Activated T-cell treated with anti-CD3 and anti-CD28 coated beads, Interleukin-2, amount 50 U/mL, for 24 hours (primary cell): ENCODE measurements at regions not wholly inside any gene's neighbourhood (a gene's known extent, or its start where the extent isn't known, plus 50 kb on each side); places are given as distances from the start of the nearest gene placed in this dataset.
"Not testable (repeated sequence)": the region's sequence is repeated elsewhere in the genome, so short reads cannot be mapped to it uniquely, and the experiment has no call there.

ENCODE experiments used
- DNase-seq: peaks from one replicate; pipeline ENCODE4 v3.0.0-alpha.2; 2020
- H3K27ac Mint-ChIP-seq: 2 replicates; pipeline ENCODE4 v1.8.0; 2020; ENCODE audit warnings: mild to moderate bottlenecking, mixed read lengths
- H3K27me3 Mint-ChIP-seq: 2 replicates; pipeline ENCODE4 v1.8.0; 2020; ENCODE audit warnings: mixed read lengths
- H3K36me3 Mint-ChIP-seq: 2 replicates; pipeline ENCODE4 v1.8.0; 2020; ENCODE audit warnings: low read depth, mixed read lengths
- H3K4me1 Mint-ChIP-seq: 2 replicates; pipeline ENCODE4 v1.8.0; 2020; ENCODE audit warnings: low read depth, mixed read lengths
- H3K4me3 Mint-ChIP-seq: 2 replicates; pipeline ENCODE4 v1.8.0; 2020; ENCODE audit warnings: mild to moderate bottlenecking, moderate library complexity, mixed read lengths
- H3K9me3 Mint-ChIP-seq: 2 replicates; pipeline ENCODE4 v1.8.0; 2020; ENCODE audit warnings: mixed read lengths

- not testable (repeated sequence) for H3K27me3 Mint-ChIP-seq, H3K9me3 Mint-ChIP-seq, H3K27ac Mint-ChIP-seq, H3K4me3 Mint-ChIP-seq, DNase-seq
- Mint-ChIP-seq H3K36me3 (peaks cover 68% of the 10 kb centered on the region), H3K4me1 (peaks cover 13% of the 10 kb centered on the region)
Observed at GRCh38 chr7:128598946-128599345, 73.1 kb upstream of the GARIN1A start.

GRCh38 chr7:128608678-128609421 lies 63.2 kb upstream of the GARIN1A start:
- H3K27me3 Mint-ChIP-seq, H3K4me1 Mint-ChIP-seq, H3K9me3 Mint-ChIP-seq, DNase-seq: not testable (repeated sequence)
- H3K4me3 Mint-ChIP-seq = peak overlapping the region; percentile 72
- H3K27ac Mint-ChIP-seq = peak overlapping the region; percentile 94
- peaks cover 32% of the 10 kb centered on the region for H3K36me3 Mint-ChIP-seq

- not testable (repeated sequence) for H3K4me3 Mint-ChIP-seq, H3K27ac Mint-ChIP-seq, H3K27me3 Mint-ChIP-seq, DNase-seq, H3K9me3 Mint-ChIP-seq
- Mint-ChIP-seq H3K36me3 (peaks cover 59% of the 10 kb centered on the region), H3K4me1 (peaks cover 11% of the 10 kb centered on the region)
Observed at GRCh38 chr7:128613366-128613765, 58.7 kb upstream of the GARIN1A start.

GRCh38 chr7:128614812-128615211 lies 57.3 kb upstream of the GARIN1A start:
- not testable (repeated sequence) for H3K27ac Mint-ChIP-seq, DNase-seq, H3K27me3 Mint-ChIP-seq, H3K4me3 Mint-ChIP-seq, H3K9me3 Mint-ChIP-seq, H3K4me1 Mint-ChIP-seq
- peaks cover 69% of the 10 kb centered on the region for H3K36me3 Mint-ChIP-seq

GRCh38 chr7:128616799-128617198 lies 55.3 kb upstream of the GARIN1A start:
- DNase-seq, H3K27ac Mint-ChIP-seq, H3K27me3 Mint-ChIP-seq, H3K9me3 Mint-ChIP-seq, H3K4me1 Mint-ChIP-seq, H3K4me3 Mint-ChIP-seq: not testable (repeated sequence)
- peaks cover 79% of the 10 kb centered on the region for H3K36me3 Mint-ChIP-seq
